Hepatocyte (in vitro differentiated cells): ENCODE measurements at regions not wholly inside any gene's neighbourhood (a gene's known extent, or its start where the extent isn't known, plus 50 kb on each side); places are given as distances from the start of the nearest gene placed in this dataset.

ENCODE experiments used
- DNase-seq: peaks from one replicate; pipeline ENCODE4 v3.0.0-alpha.2; 2016; ENCODE audit warnings: low spot score
- H2AFZ ChIP-seq: fragments of 200-600 bp; sonication (generic); 2 replicates; pipeline ENCODE4 v1.6.0; 2016; ENCODE audit warnings: antibody characterized with exemption, mild to moderate bottlenecking
- H3K27ac ChIP-seq: fragments of 200-600 bp; sonication (generic); 2 replicates; pipeline ENCODE4 v1.5.1; 2016; ENCODE audit warnings: mild to moderate bottlenecking
- H3K27me3 ChIP-seq: fragments of 200-600 bp; sonication (generic); 2 replicates; pipeline ENCODE4 v1.6.1; 2016
- H3K36me3 ChIP-seq: fragments of 200-600 bp; sonication (generic); replicated peaks from 2 replicates; pipeline ENCODE4 v1.5.1; 2016; ENCODE audit warnings: low read depth; ENCODE audit not compliant: insufficient read depth
- H3K4me1 ChIP-seq: fragments of 200-600 bp; sonication (generic); 2 replicates; pipeline ENCODE4 v1.5.1; 2016; ENCODE audit warnings: mild to moderate bottlenecking, moderate library complexity; ENCODE audit not compliant: insufficient read depth
- H3K4me2 ChIP-seq: fragments of 200-600 bp; sonication (generic); 2 replicates; pipeline ENCODE4 v1.6.0; 2016
- H3K4me3 ChIP-seq: fragments of 200-600 bp; sonication (generic); 2 replicates; pipeline ENCODE4 v1.5.1; 2016; ENCODE audit warnings: mild to moderate bottlenecking
- H3K79me2 ChIP-seq: fragments of 200-600 bp; sonication (generic); 2 replicates; pipeline ENCODE4 v1.6.0; 2017; ENCODE audit warnings: mild to moderate bottlenecking
- H3K9me2 ChIP-seq: fragments of 200-600 bp; sonication (generic); replicated peaks from 2 replicates; pipeline ENCODE4 v1.6.0; 2017; ENCODE audit warnings: mild to moderate bottlenecking; ENCODE audit not compliant: insufficient read depth
- H3K9me3 ChIP-seq: fragments of 200-600 bp; sonication (generic); 2 replicates; pipeline ENCODE4 v1.5.1; 2016; ENCODE audit warnings: low read depth, mild to moderate bottlenecking
- H4K20me1 ChIP-seq: fragments of 200-600 bp; sonication (generic); 2 replicates; pipeline ENCODE4 v1.6.0; 2016; ENCODE audit warnings: mild to moderate bottlenecking; ENCODE audit not compliant: insufficient read depth, poor library complexity, severe bottlenecking
- CTCF ChIP-seq: fragments of 200-600 bp; sonication (generic); IDR thresholded peaks from 2 replicates; pipeline ENCODE4 v1.5.1; 2016; ENCODE audit warnings: antibody characterized with exemption, mild to moderate bottlenecking; ENCODE audit not compliant: poor library complexity
- EZH2 ChIP-seq: fragments of 200-600 bp; sonication (generic); IDR thresholded peaks from 2 replicates; pipeline ENCODE4 v1.6.1; 2016; ENCODE audit warnings: antibody characterized with exemption, mild to moderate bottlenecking, borderline replicate concordance
- EZH2phosphoT487 ChIP-seq: fragments of 200-600 bp; sonication (generic); IDR thresholded peaks from one replicate; pipeline ENCODE4 v1.6.1; 2018; ENCODE audit warnings: antibody characterized with exemption, mild to moderate bottlenecking, low read depth, moderate library complexity; ENCODE audit not compliant: unreplicated experiment, severe bottlenecking
- WGBS: methylation state at CpG from one replicate; pipeline ENCODE4 v1.1.6; 2016; ENCODE audit warnings: low lambda C conversion rate; ENCODE audit errors: missing lambda C conversion rate; 5-methylcytosine and 5-hydroxymethylcytosine counted together

- Histone ChIP-seq H3K4me3 (no peak overlapping the region), H3K9me3 (no peaks in the 10 kb centered on the region)
- 77% methylated on average over 3 of the region's 3 CpGs for WGBS
These were observed 156.1 kb upstream of the FOXB1 start for GRCh38 chr15:59847968-59848367.

DNA sequence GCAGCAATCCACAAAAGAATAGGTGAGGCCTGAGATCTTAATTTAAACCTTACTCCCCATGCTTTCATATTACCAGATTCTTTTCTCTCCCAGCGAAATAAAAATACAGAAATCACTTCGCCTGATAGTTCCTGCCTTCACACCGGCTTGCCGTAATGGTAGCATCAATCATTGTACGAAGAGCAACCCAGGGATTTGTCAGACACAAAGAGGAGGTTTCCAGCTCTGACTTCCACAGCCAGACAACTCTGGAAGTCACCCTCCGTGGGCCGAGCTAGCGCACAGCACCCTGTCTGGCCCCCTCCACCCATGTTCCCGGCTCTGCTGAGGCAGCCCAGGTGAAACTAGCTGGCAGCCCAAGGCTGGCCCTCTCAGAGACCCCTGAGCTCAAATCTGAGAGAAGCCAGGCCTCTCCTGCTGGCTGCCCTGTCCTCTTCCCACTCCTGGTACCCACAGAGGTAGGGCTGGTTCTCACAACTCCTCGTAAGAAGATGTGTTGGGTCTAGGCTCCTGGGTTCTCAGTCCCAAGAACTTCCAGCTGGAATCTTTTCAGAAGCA, 156.9 kb upstream of the BNIP2 start:
- Histone ChIP-seq H3K9me3 (no peaks in the 10 kb centered on the region), H3K27me3 (peaks cover 7% of the 10 kb centered on the region), H3K79me2 (no peaks in the 10 kb centered on the region), H3K9me2 (no peaks in the 10 kb centered on the region), H3K27ac (no peak overlapping the region), H3K36me3 (no peaks in the 10 kb centered on the region), H4K20me1 (no peaks in the 10 kb centered on the region), H3K4me3 (no peak overlapping the region), H2AFZ (no peak overlapping the region), H3K4me2 (no peak overlapping the region), H3K4me1 (no peaks in the 10 kb centered on the region)
- 95% methylated on average over 10 of the region's 10 CpGs for WGBS
- no peak for DNase-seq
- no peak for TF ChIP-seq EZH2
- TF ChIP-seq EZH2phosphoT487 = no peak
- TF ChIP-seq CTCF = no peak

More at GRCh38 chr15:59847968-59848367, 156.1 kb upstream of the FOXB1 start:
- Histone ChIP-seq H3K27me3 (peaks cover 7% of the 10 kb centered on the region), H3K36me3 (no peaks in the 10 kb centered on the region), H3K4me1 (no peaks in the 10 kb centered on the region), H4K20me1 (no peaks in the 10 kb centered on the region), H3K9me2 (no peaks in the 10 kb centered on the region), H3K27ac (no peak overlapping the region), H3K79me2 (no peaks in the 10 kb centered on the region), H2AFZ (no peak overlapping the region), H3K4me2 (no peak overlapping the region)
- no peak for DNase-seq
- no peak for TF ChIP-seq EZH2
- TF ChIP-seq EZH2phosphoT487 = no peak
- no peak for TF ChIP-seq CTCF

DNA sequence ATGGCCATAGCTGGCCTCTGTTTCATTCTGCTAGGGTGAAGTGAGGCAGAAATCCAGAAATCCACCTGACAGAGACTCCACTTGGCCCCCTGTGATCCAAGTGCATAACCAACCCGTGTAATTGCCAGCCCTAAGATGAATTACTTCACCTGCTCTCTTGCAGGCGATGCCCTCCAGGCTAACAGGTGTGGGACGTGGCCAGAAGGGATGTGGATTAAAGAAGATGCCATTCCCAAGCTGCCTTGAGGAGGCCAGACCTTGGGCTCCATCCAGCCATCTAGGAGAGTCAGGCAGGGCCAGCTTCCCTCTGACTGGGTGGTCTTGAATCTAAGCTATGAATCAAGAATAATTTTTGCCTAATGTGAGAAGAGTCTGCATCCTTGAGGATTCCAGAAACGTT, 154.5 kb upstream of the BNIP2 start:
- no peaks in the 10 kb centered on the region for H3K36me3 ChIP-seq
- H3K4me2 ChIP-seq = no peak overlapping the region
- TF ChIP-seq CTCF (no peak), EZH2phosphoT487 (no peak)
- no peak overlapping the region for H3K27ac ChIP-seq
- no peaks in the 10 kb centered on the region for H3K79me2 ChIP-seq
- no peak for DNase-seq
- H3K27me3 ChIP-seq = peaks cover 5% of the 10 kb centered on the region
- H3K9me2 ChIP-seq = no peaks in the 10 kb centered on the region
- no peaks in the 10 kb centered on the region for H4K20me1 ChIP-seq
- no peak overlapping the region for H3K4me3 ChIP-seq
- H3K9me3 ChIP-seq = no peaks in the 10 kb centered on the region
- H2AFZ ChIP-seq = no peak overlapping the region
- WGBS = 74% methylated on average over 4 of the region's 4 CpGs
- no peaks in the 10 kb centered on the region for H3K4me1 ChIP-seq

GRCh38 chr15:59841036-59841435, 151.9 kb upstream of the BNIP2 start:
- TF ChIP-seq EZH2phosphoT487 = no peak
- TF ChIP-seq CTCF = no peak
- no peak for TF ChIP-seq EZH2
- no peaks in the 10 kb centered on the region for H3K79me2 ChIP-seq
- no peak overlapping the region for H2AFZ ChIP-seq
- H3K9me2 ChIP-seq = no peaks in the 10 kb centered on the region
- no peak overlapping the region for H3K27ac ChIP-seq
- 82% methylated on average over 4 of the region's 4 CpGs for WGBS
- no peaks in the 10 kb centered on the region for H3K36me3 ChIP-seq
- no peak overlapping the region for H3K4me3 ChIP-seq
- H3K4me2 ChIP-seq = no peak overlapping the region
- no peaks in the 10 kb centered on the region for H3K4me1 ChIP-seq
- no peak for DNase-seq
- no peaks in the 10 kb centered on the region for H4K20me1 ChIP-seq
- no peaks in the 10 kb centered on the region for H3K27me3 ChIP-seq
- no peaks in the 10 kb centered on the region for H3K9me3 ChIP-seq
